NCI-H446 (cell line): ENCODE measurements at regions not wholly inside any gene's neighbourhood (a gene's known extent, or its start where the extent isn't known, plus 50 kb on each side); places are given as distances from the start of the nearest gene placed in this dataset.

Experiments
- DNase-seq, 2 experiments: peaks; one replicate each; lab custom pipeline; 2025; lab: John Stamatoyannopoulos, UW

- no peak for DNase-seq
These were observed 270.1 kb downstream of the PTTG2 start for GRCh38 chr4:38230121-38230801.

DNA sequence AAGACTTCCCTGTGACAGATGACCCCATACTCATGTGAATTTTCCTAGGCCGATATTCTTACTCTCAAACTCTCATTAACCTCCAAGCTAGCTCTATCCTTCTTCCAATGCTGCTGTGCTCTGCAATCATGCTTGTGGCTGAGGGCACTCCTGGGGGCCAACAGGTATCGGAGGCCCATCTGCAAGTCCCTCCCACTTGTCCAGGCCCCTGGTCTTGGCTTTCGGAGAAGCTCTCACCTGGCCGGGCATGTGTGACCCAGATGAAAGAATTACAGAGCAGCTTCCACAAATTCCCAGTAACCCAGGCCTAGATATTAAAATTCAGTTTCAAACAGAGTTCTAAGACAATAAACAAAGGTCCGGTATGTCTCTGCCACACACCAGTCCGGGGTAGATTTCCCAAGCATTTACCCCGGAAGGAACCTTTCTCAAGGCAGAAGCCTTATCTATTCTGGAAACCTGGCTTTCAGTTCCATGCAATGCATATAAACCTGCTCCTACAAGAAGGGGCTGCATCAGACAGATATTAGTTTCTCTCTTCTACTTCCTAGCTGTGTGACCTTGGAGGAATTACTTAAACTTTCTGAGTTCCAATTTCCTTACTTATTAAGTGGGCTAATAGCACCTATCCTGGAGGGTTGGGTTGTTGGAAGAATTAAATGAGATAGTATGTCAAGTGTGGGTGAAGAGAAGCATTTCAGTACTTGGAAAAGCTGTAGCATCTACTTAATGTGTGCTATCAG lies 270.8 kb downstream of the PTTG2 start:
- DNase-seq, result no peak

GRCh38 chr4:38231626-38232025 lies 271.4 kb downstream of the PTTG2 start:
- DNase-seq, result no peak

DNA sequence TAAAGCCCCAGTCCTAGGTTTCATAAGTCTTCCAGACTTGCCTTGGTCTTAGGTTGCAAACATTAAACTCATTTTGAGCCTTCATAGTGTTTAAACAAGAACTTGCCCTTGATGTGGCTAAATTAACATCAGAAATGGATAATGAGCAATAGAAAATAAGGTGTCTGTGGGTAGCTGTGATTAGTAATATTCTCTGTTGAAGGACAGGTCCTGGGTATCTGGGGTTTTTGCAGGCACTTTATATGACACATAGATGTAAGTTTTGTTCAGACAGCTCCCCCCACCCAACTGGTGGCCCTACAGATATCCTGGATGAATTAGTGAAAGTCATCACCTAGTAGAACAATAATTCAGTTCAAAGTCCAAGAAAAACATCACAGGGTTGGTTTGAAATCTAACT lies 272.5 kb downstream of the PTTG2 start:
- no peak for DNase-seq

DNA sequence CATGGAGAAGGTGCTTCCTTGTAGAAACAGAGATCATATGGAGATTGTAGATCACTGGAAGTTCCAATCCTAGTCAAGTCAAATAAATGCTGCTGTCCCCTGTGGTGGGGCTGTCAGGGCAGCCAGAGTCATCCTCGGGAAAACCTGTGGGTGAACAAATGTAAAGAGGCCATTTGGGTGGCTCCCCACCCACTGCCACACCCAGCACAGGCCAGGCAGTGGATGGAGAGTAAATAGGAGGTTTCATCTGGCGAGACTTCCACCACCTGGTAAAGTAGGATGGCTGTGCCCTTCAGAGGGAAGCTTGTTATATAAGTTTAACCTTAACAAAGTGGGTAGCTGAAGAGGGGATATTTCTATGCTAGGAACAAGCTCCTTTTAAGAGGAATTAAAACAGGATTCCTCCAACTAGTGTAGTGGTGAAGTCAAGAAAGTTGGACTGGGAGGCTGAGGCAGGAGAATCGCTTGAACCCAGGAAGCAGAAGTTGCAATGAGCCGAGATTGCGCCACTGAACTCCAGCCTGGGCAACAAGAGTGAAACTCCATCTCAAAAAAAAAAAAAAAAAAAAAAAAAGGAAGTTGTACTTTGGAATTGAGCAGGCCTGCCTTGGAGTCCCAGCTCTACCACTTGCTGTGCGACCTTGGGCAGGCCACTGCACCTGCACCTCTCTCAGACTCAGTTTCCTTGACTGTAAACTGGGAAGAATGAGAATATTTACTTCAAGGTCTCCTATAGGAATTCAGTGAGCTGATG lies 273.7 kb downstream of the PTTG2 start:
- no peak for DNase-seq

DNA sequence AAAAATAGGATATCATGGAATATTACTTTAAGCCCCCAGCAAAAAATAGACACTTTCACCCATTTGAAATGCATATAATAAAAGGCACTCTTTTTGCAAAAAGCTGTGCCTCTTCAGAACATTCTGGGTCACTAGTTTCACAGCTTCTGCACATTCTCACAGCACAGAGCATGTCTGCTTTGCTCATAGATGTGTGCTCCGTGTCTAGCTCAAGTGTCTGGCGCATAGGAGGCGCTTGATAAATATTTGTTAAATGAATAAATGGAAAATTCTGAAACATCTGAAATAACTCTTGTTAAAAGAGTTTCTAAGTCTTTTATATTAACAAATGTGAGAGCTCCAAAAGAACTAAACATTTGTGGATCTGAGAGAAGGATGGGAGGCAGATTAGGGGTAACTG lies 275.2 kb downstream of the PTTG2 start:
- no peak for DNase-seq

GRCh38 chr4:38236003-38236402 lies 275.8 kb downstream of the PTTG2 start:
- DNase-seq, result no peak

GRCh38 chr4:38236503-38236902 lies 276.3 kb downstream of the PTTG2 start:
- DNase-seq, result no peak

DNA sequence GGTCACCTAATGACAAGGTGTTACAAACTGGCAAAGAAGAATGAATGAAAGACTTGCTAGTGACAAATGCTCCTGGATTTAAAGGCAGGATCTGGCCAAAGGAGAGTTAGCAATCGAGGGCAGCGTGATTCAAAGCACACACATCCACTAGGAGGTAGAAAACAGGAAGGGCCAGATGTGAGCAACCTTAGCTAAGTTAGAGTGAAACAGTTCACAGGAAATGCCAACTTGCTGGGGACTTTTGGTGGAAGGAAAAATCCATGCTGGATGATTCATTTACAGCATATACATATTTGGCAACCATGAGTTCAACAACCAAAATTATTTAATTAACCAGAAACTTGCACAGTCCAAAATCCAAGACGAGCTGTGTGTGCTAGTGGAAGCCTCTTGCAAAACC lies 276.9 kb downstream of the PTTG2 start:
- DNase-seq, result peak in 1 of 2 experiments; percentile 46

DNA sequence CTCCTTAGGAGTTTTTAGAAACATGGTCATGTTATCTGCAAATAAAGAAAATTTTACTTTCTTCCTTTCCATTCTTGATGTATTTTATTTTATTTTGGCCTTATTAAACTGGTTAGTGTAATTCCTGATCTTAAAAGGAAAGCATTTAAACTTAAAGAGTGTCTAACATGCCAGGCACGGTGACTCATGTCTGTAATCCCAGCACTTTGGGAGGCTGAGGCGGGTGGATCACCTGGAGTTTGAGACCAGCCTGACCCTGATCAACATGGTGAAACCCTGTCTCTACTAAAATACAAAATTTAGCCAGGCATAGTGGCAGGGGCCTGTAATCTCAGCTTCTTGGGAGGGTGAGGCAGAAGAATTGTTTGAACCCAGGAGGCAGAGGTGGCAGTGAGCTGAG lies 281.3 kb downstream of the PTTG2 start:
- DNase-seq, result no peak

DNA sequence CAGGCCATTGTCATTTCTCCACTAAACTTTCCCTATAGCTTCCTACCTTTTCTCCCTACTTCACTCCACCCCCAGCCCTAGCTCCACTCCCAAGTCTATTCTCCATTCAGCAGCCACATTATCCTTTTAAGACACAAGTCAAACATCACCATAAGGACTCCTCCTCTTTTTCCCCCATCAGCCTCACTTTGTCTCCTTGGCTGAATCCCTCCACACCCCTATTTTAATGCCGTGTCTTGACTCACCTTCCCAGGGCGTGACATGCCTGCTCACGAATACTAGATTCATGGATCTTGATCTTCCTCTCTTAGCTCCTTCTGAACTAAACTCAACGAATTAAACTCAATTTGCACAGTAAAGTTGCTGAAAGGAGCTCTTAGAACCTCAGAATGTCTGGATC lies 281.9 kb downstream of the PTTG2 start:
- DNase-seq, result no peak

DNA sequence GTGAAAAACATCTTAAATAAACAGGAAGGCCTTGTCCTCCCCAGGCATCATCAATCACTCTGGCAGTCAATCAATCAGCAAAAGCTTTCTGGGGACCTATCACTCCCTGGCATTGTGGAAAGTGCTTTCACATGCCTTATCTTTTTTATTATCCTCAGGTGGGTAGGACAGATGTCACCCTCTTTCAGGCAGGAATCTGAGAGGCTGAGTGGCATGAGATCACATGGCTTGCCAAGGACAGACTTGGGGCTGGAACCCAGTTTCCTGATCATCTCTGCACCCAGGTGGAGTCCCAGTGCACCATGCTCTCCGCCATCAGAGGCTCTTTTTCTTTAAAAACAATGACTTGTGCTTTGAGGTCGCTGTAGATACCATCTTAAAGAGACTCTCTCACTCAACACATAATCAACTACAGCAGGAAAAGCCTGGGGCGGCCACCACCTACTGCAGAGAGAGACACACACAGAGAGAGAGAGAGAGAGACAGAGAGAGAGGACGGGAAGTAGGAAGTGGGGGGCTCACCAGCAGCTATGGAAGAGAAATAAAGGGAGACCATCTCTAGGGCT lies 282.7 kb downstream of the PTTG2 start:
- no peak for DNase-seq

- no peak for DNase-seq
These were observed 283.3 kb downstream of the PTTG2 start for GRCh38 chr4:38243388-38244053.

GRCh38 chr4:38254825-38255224 lies 294.6 kb downstream of the PTTG2 start:
- no peak for DNase-seq

GRCh38 chr4:38255572-38255971 lies 295.4 kb downstream of the PTTG2 start:
- no peak for DNase-seq

DNA sequence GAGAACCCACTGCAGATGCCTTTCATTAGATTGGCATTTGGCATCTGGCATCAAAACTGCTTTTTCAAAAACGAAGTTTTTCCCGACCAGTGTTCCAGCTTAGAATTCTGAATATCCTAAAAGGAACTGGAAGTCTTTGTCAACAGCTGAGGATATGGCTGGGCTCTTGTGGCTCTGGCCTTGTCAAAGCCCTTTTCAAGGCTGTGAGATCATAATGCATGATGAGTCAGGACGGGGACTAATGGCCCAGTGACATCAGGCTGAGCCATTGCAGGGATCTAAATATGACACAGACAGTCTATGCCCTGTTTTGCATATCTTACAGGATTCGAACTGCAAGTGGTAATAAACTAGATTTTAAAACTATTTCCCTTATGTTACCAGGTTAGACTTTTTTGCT lies 306.4 kb downstream of the PTTG2 start:
- DNase-seq, result no peak

DNA sequence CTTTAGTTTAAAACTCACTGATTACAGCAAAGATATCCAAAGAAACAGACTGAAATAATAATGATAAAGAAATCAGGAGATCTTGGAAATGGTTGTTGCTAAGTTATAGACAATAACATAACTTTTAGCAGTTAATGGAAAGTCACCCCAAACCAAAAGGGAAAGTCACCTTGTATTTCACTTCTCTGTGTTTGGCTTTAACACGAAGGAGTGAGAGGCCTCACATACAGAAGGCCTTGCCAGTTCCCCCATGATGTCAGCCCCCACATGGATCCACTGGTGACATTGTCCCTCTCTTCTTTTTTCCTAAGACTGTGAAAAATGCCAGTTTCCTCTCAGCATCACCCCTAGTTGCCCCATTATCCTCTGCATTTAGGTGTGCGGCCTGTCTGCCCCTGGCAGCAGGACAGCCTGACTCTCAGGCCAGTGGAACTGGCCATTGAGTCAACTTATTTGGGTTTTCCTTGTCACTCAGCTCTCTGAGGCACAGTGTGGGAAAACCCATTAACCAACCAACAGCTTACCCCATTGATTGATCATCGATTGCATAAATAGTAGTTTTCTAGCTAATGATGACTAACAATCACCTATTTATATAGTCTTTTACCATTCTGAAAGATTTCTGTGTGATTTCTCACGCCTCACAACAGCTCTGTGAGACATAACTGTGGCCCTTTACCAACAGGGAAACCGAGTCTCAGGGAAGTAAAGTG lies 308.1 kb downstream of the PTTG2 start:
- DNase-seq, result no peak

GRCh38 chr4:38268837-38269236 lies 308.6 kb downstream of the PTTG2 start:
- no peak for DNase-seq

GRCh38 chr4:38273407-38273806 lies 313.2 kb downstream of the PTTG2 start:
- no peak for DNase-seq

DNA sequence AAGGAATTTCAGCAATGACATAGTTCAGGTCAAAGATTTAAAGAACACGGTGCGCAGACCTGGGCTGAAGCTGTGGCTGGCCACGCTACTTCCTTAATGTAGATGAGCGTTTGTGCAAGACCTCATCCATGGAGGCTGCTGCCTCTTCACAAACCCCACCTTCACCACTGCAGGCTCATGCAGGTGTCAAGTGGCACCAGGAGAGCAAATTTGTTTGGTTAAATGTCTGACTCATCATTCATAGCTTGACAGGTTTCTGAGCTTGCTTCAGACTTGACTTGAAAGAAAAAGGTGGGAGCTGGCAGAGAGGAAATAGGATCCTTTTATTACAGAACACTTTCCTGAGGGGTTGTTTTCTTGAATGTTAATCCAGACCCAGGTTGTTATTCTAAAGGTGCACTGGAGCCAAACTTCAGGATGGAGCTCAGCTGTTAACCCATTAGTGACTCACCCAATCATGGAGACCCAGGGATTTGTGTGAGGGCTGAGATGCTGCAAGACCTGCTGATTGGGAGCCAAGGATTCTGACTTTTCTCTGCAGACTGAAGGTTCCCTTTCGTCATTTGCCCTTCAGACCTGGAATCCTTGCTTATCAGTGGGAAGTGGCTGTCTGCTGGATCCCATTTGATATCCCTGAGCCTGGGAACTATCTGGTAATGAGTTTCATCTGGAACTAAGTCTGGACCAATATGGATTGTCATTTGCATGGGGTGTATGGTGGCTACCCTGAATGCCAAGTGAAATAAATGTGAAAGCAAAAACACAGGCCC lies 315.3 kb downstream of the PTTG2 start:
- no peak for DNase-seq

DNA sequence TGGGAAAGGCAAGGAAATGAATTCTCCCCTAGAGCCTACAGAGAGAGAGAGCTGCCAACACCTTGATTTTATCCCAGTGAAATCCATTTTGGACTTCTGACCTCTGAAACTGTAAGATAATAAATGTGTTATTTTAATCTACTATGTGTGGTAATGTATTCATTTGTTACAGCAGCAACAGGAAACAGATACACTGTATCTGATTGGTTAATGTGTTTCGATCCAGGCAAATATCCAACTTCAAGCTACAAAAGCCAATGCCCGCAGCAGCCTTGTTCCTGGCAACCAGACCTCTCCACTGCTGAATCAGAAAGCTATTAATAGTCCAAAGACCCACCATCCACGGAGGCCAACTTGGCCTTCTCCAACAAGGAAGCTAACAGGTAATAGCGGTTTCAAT lies 318.1 kb downstream of the PTTG2 start:
- DNase-seq, result no peak
